ENCODE measurements at regions not wholly inside any gene's neighbourhood (a gene's known extent, or its start where the extent isn't known, plus 50 kb on each side); places are given as distances from the start of the nearest gene placed in this dataset.

- no peak for ATAC-seq
Observed at GRCh38 chr4:104032896-104033295, 313.1 kb upstream of the TACR3 start.

GRCh38 chr4:104025251-104025650 lies 305.5 kb upstream of the TACR3 start:
- TF ChIP-seq CTCF (IDR thresholded peaks at IDR 0.05), result no peak

More at GRCh38 chr4:104032896-104033295, 313.1 kb upstream of the TACR3 start:
- Histone ChIP-seq H3K27ac (no peak overlapping the region), H3K9me3 (no peaks in the 10 kb centered on the region), H3K36me3 (no peaks in the 10 kb centered on the region), H3K4me1 (no peaks in the 10 kb centered on the region), H3K27me3 (no peaks in the 10 kb centered on the region), H3K4me3 (no peak overlapping the region)
- TF ChIP-seq CTCF (IDR thresholded peaks at IDR 0.05), result no peak
- intact Hi-C loops (cut with DNase I), result no loop called here
- DNase-seq, result no peak
- 59 to 63% methylated on average over 5 of the region's 5 CpGs for WGBS, 2 donors

GRCh38 chr4:104022831-104023230 lies 303.0 kb upstream of the TACR3 start:
- intact Hi-C loops (cut with DNase I), result no loop called here
- no peaks in the 10 kb centered on the region for H3K9me3 ChIP-seq
- no peak overlapping the region for H3K27ac ChIP-seq
- no peak overlapping the region for H3K4me3 ChIP-seq
- WGBS, 2 donors, result 68 to 79% methylated on average over 4 of the region's 4 CpGs
- no peak for TF ChIP-seq CTCF (IDR thresholded peaks at IDR 0.05)
- ATAC-seq, result no peak
- H3K36me3 ChIP-seq, result no peaks in the 10 kb centered on the region
- no peak for DNase-seq
- H3K4me1 ChIP-seq, result no peaks in the 10 kb centered on the region
- no peaks in the 10 kb centered on the region for H3K27me3 ChIP-seq

More at GRCh38 chr4:104025251-104025650, 305.5 kb upstream of the TACR3 start:
- DNase-seq (no peak), ATAC-seq (peak in 1 of 8 donors; percentile 29)
- H3K27ac ChIP-seq, result no peak overlapping the region
- no peaks in the 10 kb centered on the region for H3K36me3 ChIP-seq
- no peaks in the 10 kb centered on the region for H3K9me3 ChIP-seq
- no peaks in the 10 kb centered on the region for H3K4me1 ChIP-seq
- intact Hi-C loops (cut with DNase I), result no loop called here
- no peak overlapping the region for H3K4me3 ChIP-seq
- no peaks in the 10 kb centered on the region for H3K27me3 ChIP-seq

- no peak for TF ChIP-seq CTCF (IDR thresholded peaks at IDR 0.05)
- DNase-seq (no peak), ATAC-seq (no peak)
- H3K4me1 ChIP-seq, result no peaks in the 10 kb centered on the region
- no peak overlapping the region for H3K4me3 ChIP-seq
- intact Hi-C loops (cut with DNase I), result no loop called here
- 53 to 59% methylated on average over 2 of the region's 2 CpGs for WGBS, 2 donors
- no peak overlapping the region for H3K27ac ChIP-seq
- no peaks in the 10 kb centered on the region for H3K36me3 ChIP-seq
- no peaks in the 10 kb centered on the region for H3K27me3 ChIP-seq
- no peaks in the 10 kb centered on the region for H3K9me3 ChIP-seq
Observed at GRCh38 chr4:104022226-104022625, 302.4 kb upstream of the TACR3 start.

- H3K36me3 ChIP-seq, result no peaks in the 10 kb centered on the region
- 90% methylated on average over 3 of the region's 3 CpGs for WGBS, 2 donors
- no peak overlapping the region for H3K27ac ChIP-seq
- intact Hi-C loops (cut with DNase I), result no loop called here
- H3K4me1 ChIP-seq, result no peaks in the 10 kb centered on the region
- H3K4me3 ChIP-seq, result no peak overlapping the region
- no peaks in the 10 kb centered on the region for H3K9me3 ChIP-seq
- no peak for TF ChIP-seq CTCF (IDR thresholded peaks at IDR 0.05)
- no peak for ATAC-seq
- no peak for DNase-seq
- no peaks in the 10 kb centered on the region for H3K27me3 ChIP-seq
Observed at GRCh38 chr4:104020641-104021040, 300.9 kb upstream of the TACR3 start.

Data from heart right ventricle (tissue), 16 donors.